SU-DHL-6 (cell line): ENCODE measurements at regions not wholly inside any gene's neighbourhood (a gene's known extent, or its start where the extent isn't known, plus 50 kb on each side); places are given as distances from the start of the nearest gene placed in this dataset.

Experiments used
- H2AFZ ChIP-seq: fragments of 200-600 bp; sonication (generic); 2 replicates; pipeline ENCODE4 v1.6.1; 2014; ENCODE audit warnings: low read depth, mild to moderate bottlenecking, moderate library complexity, mixed read lengths, antibody characterized with exemption, low read length; ENCODE audit not compliant: severe bottlenecking
- H3F3A ChIP-seq: fragments of 200-600 bp; shearing (Covaris generic); 2 replicates; pipeline ENCODE4 v1.6.0; 2016; ENCODE audit warnings: antibody characterized with exemption, mild to moderate bottlenecking; ENCODE audit not compliant: insufficient read depth
- H3K27ac ChIP-seq: fragments of 200-600 bp; sonication (generic); 2 replicates; pipeline ENCODE4 v1.5.1; 2016; ENCODE audit warnings: low read depth, mild to moderate bottlenecking, low read length, moderate library complexity, mixed read lengths
- H3K27me3 ChIP-seq: fragments of 200-600 bp; sonication (generic), shearing (Covaris generic); 2 replicates; pipeline ENCODE4 v1.6.0; 2014; ENCODE audit warnings: mild to moderate bottlenecking, low read length
- H3K36me3 ChIP-seq: fragments of 200-600 bp; sonication (generic); 2 replicates; pipeline ENCODE4 v1.6.1; 2014; ENCODE audit warnings: mild to moderate bottlenecking, low read length, mixed read lengths
- H3K4me2 ChIP-seq: fragments of 300-600, 200-600 bp; shearing (Covaris generic), sonication (generic); 2 replicates; pipeline ENCODE4 v1.6.0; 2014; ENCODE audit warnings: low read length, low read depth, mild to moderate bottlenecking; ENCODE audit not compliant: poor library complexity, severe bottlenecking
- H3K4me3 ChIP-seq: fragments of 200-600 bp; sonication (generic); 2 replicates; pipeline ENCODE4 v1.5.1; 2014; ENCODE audit warnings: antibody characterized with exemption, low read length, mild to moderate bottlenecking, mixed read lengths; ENCODE audit not compliant: insufficient read depth, poor library complexity, severe bottlenecking
- H3K79me2 ChIP-seq: fragments of 200-600 bp; sonication (generic); 2 replicates; pipeline ENCODE4 v1.6.1; 2014; ENCODE audit warnings: mild to moderate bottlenecking, low read length, moderate library complexity; ENCODE audit not compliant: insufficient read depth
- H3K9ac ChIP-seq: fragments of 200-600 bp; sonication (generic); 2 replicates; pipeline ENCODE4 v1.7.0; 2014; ENCODE audit warnings: mild to moderate bottlenecking, low read length
- H3K9me2 ChIP-seq: fragments of 200-600 bp; sonication (generic); replicated peaks from 2 replicates; pipeline ENCODE4 v1.6.1; 2014; ENCODE audit warnings: low read length; ENCODE audit not compliant: insufficient read depth
- H3K9me3 ChIP-seq: fragments of 200-600 bp; sonication (generic); 2 replicates; pipeline ENCODE4 v1.6.1; 2014; ENCODE audit warnings: low read length, mixed read lengths; ENCODE audit not compliant: insufficient read depth
- H4K20me1 ChIP-seq: fragments of 200-600 bp; sonication (generic); 2 replicates; pipeline ENCODE4 v1.6.1; 2014; ENCODE audit warnings: low read depth, mild to moderate bottlenecking, antibody characterized with exemption, low read length, moderate library complexity, mixed read lengths
- CTCF ChIP-seq: fragments of 200-600 bp; sonication (generic); IDR thresholded peaks from one replicate; pipeline ENCODE4 v1.5.1; 2017; ENCODE audit warnings: antibody characterized with exemption, mild to moderate bottlenecking, low read length, moderate library complexity; ENCODE audit not compliant: insufficient read depth, poor library complexity, severe bottlenecking
- EZH2phosphoT487 ChIP-seq: fragments of 200-600 bp; sonication (generic), shearing (Covaris generic); conservative IDR thresholded peaks from 2 replicates; pipeline ENCODE4 v1.6.1; 2018; ENCODE audit warnings: mild to moderate bottlenecking, antibody characterized with exemption, low read length, moderate library complexity, mixed read lengths

GRCh38 chr13:105798541-105798940 is 736.9 kb downstream of the EFNB2 start:
- Histone ChIP-seq H3K9me3 (no peaks in the 10 kb centered on the region), H3K79me2 (no peaks in the 10 kb centered on the region), H3K27ac (no peak overlapping the region), H3K9ac (no peak overlapping the region), H3K36me3 (no peaks in the 10 kb centered on the region), H3K9me2 (no peaks in the 10 kb centered on the region), H2AFZ (no peak overlapping the region), H3K27me3 (no peaks in the 10 kb centered on the region), H4K20me1 (no peaks in the 10 kb centered on the region), H3K4me2 (no peak overlapping the region), H3K4me3 (no peak overlapping the region), H3F3A (no peaks in the 10 kb centered on the region)
- TF ChIP-seq EZH2phosphoT487: no peak
- no peak for TF ChIP-seq CTCF

GRCh38 chr13:105796081-105796480 is 739.4 kb downstream of the EFNB2 start:
- Histone ChIP-seq H3K9me2 (no peaks in the 10 kb centered on the region), H3F3A (no peaks in the 10 kb centered on the region), H2AFZ (no peak overlapping the region), H3K27ac (no peak overlapping the region), H3K4me2 (no peak overlapping the region), H4K20me1 (no peaks in the 10 kb centered on the region), H3K9me3 (no peaks in the 10 kb centered on the region), H3K9ac (no peak overlapping the region), H3K36me3 (no peaks in the 10 kb centered on the region), H3K79me2 (no peaks in the 10 kb centered on the region), H3K4me3 (no peak overlapping the region), H3K27me3 (no peaks in the 10 kb centered on the region)
- TF ChIP-seq EZH2phosphoT487: no peak
- no peak for TF ChIP-seq CTCF

- Histone ChIP-seq H2AFZ (no peak overlapping the region), H3F3A (no peaks in the 10 kb centered on the region), H3K4me3 (no peak overlapping the region), H3K27ac (no peak overlapping the region), H3K27me3 (no peaks in the 10 kb centered on the region), H3K9me3 (no peaks in the 10 kb centered on the region), H3K36me3 (no peaks in the 10 kb centered on the region), H4K20me1 (no peaks in the 10 kb centered on the region), H3K9me2 (no peaks in the 10 kb centered on the region), H3K79me2 (no peaks in the 10 kb centered on the region), H3K9ac (no peak overlapping the region), H3K4me2 (no peak overlapping the region)
- TF ChIP-seq EZH2phosphoT487 (no peak), CTCF (no peak)
Observed at GRCh38 chr13:105790923-105791322, 744.5 kb downstream of the EFNB2 start.

GRCh38 chr13:105788530-105788929 is 746.9 kb downstream of the EFNB2 start:
- no peaks in the 10 kb centered on the region for H3K36me3 ChIP-seq
- no peaks in the 10 kb centered on the region for H4K20me1 ChIP-seq
- H3K27me3 ChIP-seq: no peaks in the 10 kb centered on the region
- H2AFZ ChIP-seq: no peak overlapping the region
- no peaks in the 10 kb centered on the region for H3K79me2 ChIP-seq
- no peaks in the 10 kb centered on the region for H3K9me2 ChIP-seq
- no peaks in the 10 kb centered on the region for H3K9me3 ChIP-seq
- no peaks in the 10 kb centered on the region for H3F3A ChIP-seq
- no peak for TF ChIP-seq EZH2phosphoT487
- TF ChIP-seq CTCF: no peak
- H3K4me3 ChIP-seq: no peak overlapping the region
- no peak overlapping the region for H3K27ac ChIP-seq
- H3K9ac ChIP-seq: no peak overlapping the region
- H3K4me2 ChIP-seq: no peak overlapping the region
